GM21367 (cell line): ENCODE measurements at regions not wholly inside any gene's neighbourhood (a gene's known extent, or its start where the extent isn't known, plus 50 kb on each side); places are given as distances from the start of the nearest gene placed in this dataset.

Experiments used
- ATAC-seq: cut with Tn5 transposase; IDR thresholded peaks from one replicate; pipeline ENCODE4 v1.9.1; 2021; ENCODE audit not compliant: unreplicated experiment

- ATAC-seq = no peak
Observed at GRCh38 chr20:50387996-50388332, 122.2 kb upstream of the PTPN1 start.

- no peak for ATAC-seq
Observed at GRCh38 chr20:50388733-50389437, 121.3 kb upstream of the PTPN1 start.

GRCh38 chr20:50389438-50389807 lies 120.8 kb upstream of the PTPN1 start:
- ATAC-seq = no peak

GRCh38 chr20:50389808-50390684 lies 120.1 kb upstream of the PTPN1 start:
- no peak for ATAC-seq

GRCh38 chr20:50390685-50391443 lies 119.3 kb upstream of the PTPN1 start:
- ATAC-seq = no peak

GRCh38 chr20:50391444-50392137 lies 118.6 kb upstream of the PTPN1 start:
- no peak for ATAC-seq

- no peak for ATAC-seq
Observed at GRCh38 chr20:50392138-50392866, 117.9 kb upstream of the PTPN1 start.

- no peak for ATAC-seq
Observed at GRCh38 chr20:50393242-50393641, 116.9 kb upstream of the PTPN1 start.

- no peak for ATAC-seq
Observed at GRCh38 chr20:50393990-50394561, 116.1 kb upstream of the PTPN1 start.

GRCh38 chr20:50394569-50394968 lies 115.6 kb upstream of the PTPN1 start:
- no peak for ATAC-seq

GRCh38 chr20:50395251-50395729 lies 114.9 kb upstream of the PTPN1 start:
- no peak for ATAC-seq

- ATAC-seq = no peak
Observed at GRCh38 chr20:50395914-50396488, 114.2 kb upstream of the PTPN1 start.

GRCh38 chr20:50396623-50397022 lies 113.6 kb upstream of the PTPN1 start:
- no peak for ATAC-seq

GRCh38 chr20:50397058-50397457 lies 113.1 kb upstream of the PTPN1 start:
- no peak for ATAC-seq

GRCh38 chr20:50398064-50398463 lies 112.1 kb upstream of the PTPN1 start:
- ATAC-seq = no peak

- no peak for ATAC-seq
Observed at GRCh38 chr20:50398471-50398820, 111.7 kb upstream of the PTPN1 start.

GRCh38 chr20:50398821-50399554 lies 111.2 kb upstream of the PTPN1 start:
- no peak for ATAC-seq

GRCh38 chr20:50399555-50399916 lies 110.6 kb upstream of the PTPN1 start:
- ATAC-seq = no peak
